GM18858 (cell line): ENCODE measurements at regions not wholly inside any gene's neighbourhood (a gene's known extent, or its start where the extent isn't known, plus 50 kb on each side); places are given as distances from the start of the nearest gene placed in this dataset.
"Not testable (repeated sequence)": the region's sequence is repeated elsewhere in the genome, so short reads cannot be mapped to it uniquely, and the experiment has no call there.

ENCODE experiments used
- ATAC-seq: cut with Tn5 transposase; IDR thresholded peaks from one replicate; pipeline ENCODE4 v1.9.1; 2021; ENCODE audit not compliant: unreplicated experiment

DNA sequence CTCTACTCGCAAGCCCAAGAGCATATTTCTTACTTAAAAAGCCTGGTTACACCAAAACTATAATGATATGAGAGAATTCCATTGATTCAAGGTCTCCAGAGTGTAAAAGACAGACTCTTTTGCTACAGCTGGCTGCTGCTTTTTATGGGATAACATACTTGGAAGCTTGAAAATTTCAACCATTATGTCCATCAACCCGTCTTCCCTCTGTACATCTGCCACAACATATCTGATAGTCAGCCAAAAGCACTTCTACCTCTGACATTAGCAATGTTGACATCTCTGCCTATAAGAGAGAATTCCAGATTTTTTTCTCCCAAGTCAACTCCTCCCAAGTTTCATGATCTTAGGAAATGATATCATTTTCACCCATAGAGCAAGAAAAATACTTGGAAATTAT lies 54.4 kb upstream of the IQCM start:
- no peak for ATAC-seq

DNA sequence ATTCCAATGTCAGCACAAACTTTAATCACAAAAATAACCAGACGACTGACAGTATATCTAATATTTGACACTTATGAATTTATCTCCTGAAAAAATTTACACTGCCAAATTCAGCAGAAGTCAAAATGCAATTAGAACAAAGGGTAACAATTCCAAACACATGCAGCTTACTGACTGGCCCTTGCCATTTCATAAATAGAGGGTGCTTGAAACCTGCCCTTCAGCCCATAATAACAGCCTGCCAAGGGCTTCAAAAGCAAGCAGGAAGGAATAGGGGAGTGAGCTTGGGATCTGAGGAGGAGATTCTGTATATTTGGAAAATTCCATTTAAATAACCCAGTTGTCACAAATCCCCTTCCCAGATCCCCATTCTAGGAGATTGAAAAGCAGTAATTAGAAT lies 66.1 kb upstream of the IQCM start:
- ATAC-seq: no peak

DNA sequence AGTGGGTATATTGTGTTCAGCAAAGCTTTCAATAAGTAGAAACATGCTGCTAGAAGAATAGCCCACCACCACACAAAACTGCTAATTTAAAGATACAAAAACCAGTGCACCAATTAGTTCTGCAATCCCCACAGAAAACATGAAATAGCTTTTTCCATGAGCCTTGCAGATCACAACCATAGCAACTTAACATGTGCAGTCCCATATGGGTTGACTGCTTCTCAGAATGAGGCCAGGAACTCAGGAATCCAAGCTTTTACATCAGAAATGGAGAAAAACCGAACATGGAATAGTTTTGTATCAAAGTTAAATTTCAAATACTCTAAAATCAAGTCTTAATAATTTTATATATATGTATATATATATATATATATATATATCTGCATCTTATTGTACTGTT lies 66.6 kb upstream of the IQCM start:
- ATAC-seq: no peak

DNA sequence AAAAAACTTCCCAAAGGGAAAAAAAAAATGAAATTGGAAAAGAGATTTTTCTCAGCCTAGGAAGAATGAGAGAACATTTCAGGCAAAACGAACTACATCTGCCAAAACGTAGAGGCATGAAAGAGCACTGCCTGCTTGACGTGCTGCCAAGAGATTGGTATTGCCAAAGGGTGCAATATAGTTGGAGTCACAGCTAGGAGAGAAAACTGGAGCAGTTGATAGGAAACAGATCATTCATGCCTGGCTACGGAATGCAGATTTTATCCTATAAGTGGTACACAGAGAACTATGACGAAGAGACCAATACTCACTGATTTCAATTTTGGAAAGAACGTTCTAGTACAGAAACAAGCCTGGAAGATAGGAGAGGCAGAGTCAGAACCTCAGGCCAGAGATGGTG lies 68.4 kb upstream of the IQCM start:
- no peak for ATAC-seq

DNA sequence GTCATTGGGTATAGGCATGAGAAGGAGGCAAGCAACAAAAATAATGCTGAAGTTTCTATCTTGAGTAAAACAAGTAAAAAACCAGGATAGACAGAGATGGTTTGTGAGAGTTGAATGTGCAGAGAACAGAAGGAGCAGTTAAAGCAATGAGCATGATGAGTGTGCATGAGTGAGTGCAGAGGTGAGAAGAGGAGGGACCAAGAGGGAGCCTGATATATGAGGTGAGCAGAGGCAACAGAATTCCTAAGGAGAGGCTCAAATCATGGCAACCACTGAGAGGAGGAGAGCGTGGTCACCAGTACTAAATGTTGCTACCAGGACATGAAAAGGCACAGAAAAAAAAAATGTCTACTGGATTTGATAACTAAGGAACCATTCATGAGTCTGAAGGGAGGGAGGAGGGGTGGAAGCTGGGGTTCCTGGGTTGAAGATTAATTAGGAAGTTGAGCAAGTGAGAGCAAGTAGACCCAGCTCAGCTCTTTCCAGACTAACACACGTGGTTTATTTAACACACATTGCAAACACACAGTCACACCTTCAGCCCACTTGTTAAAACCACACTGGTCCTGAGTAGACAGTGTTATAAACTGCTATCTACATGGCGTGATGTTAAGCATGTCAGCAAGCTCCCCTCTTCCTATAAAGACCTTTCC lies 69.0 kb upstream of the IQCM start:
- no peak for ATAC-seq

DNA sequence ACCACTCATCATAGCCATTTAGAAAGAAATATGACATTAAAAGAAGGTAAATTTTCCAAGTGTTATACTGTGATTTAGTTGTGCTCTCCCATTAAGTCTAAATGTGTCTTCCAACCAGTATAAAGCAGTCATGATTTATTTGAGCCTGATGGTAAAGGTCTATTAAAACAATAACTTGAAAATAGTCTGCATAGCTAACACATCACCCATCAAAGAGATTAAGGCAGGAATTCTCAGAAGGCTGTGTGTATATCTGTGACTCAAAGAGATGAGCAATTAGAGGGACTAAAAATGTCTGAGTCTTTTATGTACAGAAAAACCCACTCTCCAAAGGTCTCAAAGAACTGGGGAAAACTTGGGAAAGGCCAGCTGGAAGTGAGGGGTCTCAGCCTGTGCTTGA lies 70.3 kb upstream of the IQCM start:
- ATAC-seq: no peak

DNA sequence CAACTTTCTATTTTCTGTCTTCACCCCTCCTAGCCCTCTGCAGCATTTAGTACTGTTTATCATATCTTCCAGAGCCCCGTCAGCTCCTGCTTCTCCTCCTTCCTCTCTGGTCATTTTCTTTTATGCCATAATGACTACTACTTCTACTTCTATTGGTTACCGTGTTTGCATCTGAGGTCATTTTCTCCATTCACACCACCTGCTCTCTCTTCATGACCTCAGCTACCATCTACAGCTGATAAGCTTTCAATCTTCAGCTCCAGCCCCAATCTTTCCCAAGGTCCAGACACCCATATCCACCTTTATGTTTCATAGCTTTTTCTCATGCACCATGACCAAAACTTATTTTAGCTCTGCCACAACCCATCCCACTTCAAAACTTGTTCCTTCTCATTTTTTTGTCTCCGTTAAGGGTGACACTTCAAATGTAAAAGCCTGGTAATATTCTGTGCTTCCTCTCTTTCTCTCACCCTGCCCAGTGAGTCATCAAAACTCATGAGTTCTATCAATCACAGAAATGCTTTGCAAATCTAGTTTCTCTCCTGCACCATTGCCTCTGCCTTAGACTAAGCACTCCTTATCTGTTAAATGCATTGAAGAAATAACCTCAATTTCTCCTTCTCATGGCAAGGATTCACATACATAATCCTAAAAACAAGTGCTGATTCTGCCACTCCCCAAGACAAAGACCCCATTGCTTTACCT lies 71.3 kb upstream of the IQCM start:
- ATAC-seq: no peak

DNA sequence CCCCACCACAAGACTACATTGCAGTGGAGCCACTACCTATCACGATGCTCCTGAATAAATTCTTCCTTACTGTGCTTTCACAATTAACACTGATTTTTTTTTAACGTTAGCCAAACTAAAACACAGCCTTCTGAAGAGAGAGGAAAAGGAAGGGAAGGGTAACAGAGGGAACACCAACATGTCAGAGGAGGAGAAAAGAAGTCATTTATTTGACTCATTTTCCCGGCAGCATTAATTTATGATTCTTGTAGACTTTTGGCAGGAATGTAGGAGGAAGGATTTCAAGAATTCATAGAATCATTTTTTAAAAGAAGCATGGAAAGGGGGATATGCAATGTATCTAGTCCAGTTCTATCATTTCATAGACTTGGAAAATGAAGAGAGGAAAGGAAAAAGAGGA lies 74.3 kb upstream of the IQCM start:
- no peak for ATAC-seq

DNA sequence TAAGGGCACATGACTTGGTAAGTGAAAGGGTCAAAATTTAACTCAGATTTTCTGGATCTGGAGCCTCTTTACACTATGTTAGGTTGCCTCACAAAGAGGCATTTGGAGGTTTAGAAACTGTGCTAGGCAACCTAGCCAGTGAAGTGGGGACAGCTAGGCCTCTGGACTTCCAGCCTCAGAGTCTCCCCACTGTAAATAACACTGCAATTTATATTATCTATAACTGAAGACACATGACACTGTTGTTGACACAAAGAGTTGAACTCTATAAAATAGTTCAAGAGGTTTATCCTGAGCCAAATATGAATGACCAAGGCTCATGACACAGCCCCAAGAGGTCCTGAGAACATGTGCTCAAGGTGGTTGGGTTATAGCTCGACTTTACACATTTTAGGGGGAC lies 74.9 kb upstream of the IQCM start:
- no peak for ATAC-seq

DNA sequence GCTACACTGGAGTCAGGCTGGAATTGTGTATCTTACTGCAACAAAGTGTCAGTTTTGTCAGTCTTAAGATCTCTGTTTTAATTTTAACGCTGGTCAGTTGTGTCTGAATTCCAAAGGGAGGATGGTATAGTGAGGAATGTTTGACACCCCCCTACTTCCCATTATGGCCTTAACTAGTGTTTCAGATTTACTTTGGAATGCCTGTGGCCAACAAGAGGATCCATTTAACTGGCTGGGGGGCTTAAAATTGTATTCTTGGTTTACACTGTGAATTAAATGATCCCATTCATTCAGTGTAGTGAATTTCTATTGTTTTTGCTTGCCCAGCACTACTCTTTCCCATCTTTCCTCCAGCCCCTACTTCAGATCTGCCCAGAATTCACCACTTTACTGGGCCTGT lies 75.8 kb upstream of the IQCM start:
- ATAC-seq: no peak

DNA sequence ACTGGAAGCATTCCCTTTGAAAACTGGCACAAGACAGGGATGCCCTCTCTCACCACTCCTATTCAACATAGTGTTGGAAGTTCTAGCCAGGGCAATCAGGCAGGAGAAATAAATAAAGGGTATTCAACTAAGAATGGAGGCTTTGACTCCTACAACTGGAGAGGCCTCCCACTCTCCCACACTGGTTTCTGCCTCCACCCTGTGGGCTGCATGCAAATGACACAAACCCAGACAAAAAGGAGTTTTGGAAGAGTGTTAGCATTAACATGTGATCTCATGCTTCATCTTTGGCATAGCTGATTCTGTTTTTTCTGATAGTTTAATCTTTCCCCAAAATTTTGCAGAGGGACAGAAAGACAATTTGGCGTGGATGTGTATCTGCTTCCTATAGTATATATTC lies 80.8 kb upstream of the IQCM start:
- ATAC-seq: no peak

DNA sequence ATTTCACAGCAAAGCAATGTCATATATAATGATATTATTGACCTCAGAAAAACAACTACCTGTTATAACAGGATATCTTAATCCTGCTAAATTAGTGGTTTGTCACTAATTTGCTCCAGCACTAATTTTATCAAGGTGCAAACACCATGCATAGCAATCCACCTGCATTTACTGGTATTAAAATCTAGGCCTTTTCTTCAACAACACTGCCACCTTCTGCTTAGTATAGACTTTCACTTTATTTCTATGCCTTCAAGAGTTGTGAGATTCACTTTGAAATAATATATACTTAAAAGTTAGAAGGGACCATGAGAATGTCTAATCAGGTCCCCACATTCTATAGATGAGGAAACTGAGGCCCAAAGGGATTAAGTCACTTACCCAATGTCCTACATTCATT lies 82.1 kb upstream of the IQCM start:
- peak; percentile 43 for ATAC-seq

DNA sequence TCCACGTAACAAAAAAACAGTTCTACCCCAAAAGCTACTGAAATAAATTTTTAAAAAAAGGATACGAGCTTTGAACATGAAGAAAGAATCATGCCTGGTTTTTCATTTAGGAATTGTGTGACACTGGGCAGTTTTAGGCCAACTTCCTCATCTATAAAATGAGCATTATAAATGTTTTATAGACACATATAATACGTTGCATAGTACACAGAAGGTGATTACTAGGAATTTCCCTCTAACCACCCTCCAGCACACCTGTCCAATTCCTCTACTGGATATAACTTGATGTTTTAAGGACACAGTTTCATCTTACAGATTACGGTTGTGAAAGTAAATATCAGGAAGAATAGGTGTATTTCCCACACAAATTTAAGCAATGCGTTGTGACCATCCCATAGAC lies 85.5 kb upstream of the IQCM start:
- no peak for ATAC-seq

DNA sequence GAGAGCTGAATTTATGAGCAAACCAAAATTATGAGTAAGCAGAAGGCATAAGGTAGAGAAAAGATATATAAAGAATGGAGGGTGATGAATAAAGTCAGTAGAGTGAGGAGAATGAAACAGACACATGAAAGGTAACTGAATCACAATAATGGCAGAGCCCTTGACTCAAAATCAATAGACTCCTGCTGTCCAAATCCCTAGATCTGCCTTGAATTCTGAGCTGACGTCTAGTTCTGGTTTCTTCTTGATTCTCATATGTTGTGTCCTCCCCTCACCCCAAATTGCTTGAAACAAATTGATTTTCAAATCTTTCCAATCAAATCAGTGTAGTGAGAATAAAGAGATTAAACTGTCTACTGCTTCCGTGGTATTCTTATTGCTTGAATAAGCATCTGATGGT lies 86.6 kb upstream of the IQCM start:
- no peak for ATAC-seq

DNA sequence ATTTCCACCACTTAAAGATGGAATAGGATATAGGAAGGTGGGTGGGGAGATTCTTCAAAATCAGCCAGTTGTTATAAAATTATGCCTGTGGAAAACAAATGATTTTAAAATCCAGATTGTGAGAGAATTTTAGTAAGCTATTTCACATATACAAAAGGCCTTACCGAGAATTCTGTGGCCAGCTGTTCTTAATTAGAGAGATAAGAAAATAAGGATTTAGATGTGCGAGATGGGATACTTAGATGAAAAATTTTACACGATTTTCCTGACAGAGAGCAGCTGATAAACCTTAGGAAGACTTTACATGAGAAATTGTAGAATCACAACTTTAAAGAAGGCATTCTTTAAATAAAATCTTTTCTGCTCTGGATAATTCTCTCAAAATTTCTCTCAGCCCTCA lies 94.5 kb upstream of the IQCM start:
- ATAC-seq: no peak

DNA sequence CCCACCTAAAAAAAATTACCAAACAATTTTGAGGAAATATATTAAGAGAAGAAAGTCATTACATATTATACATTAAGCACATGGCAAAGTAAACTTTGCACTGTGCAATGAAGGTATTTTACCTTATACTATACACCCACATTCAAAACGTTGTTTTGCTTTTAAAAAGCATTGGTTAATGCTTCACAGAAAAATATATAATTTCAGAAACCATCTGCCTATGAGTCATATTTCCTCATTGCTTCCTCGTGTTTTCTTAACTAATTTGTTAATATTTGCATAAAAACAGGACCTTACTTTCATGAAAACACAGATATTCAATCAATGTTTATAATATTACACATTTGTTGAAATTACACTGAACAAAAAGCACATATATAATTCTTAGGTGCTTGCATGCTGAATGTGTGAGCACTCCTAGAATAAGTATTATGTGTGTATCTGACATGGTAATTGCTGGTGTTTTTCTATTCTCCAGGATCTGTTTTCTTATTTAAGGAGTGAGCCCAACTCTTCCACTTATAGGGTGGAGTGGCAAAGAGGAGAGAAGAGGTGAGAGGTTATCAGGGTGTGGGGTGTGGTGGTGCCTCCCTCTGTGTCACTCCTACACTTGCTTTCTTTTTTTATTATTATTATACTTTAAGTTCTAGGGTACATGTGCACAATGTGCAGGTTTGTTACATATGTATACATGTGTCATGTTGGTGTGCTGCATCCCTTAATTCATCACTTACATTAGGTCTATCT lies 95.1 kb upstream of the IQCM start:
- ATAC-seq: no peak

DNA sequence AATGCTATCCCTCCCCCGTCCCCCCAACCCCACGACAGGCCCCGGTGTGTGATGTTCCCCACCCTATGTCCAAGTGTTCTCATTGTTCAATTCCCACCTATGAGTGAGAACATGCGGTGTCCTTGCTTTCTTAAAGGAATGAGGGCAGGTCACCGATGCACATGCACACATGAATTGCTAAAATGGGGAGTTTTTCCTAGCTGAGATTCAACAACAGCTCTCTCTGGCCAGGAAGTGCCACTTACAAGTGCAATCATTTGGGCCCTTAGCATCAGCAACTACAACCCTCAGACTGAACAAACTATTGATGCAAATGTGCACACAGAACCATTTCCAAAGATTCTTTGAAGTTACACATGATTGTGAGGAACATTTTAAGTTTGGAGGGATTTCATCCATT lies 95.7 kb upstream of the IQCM start:
- ATAC-seq: no peak

DNA sequence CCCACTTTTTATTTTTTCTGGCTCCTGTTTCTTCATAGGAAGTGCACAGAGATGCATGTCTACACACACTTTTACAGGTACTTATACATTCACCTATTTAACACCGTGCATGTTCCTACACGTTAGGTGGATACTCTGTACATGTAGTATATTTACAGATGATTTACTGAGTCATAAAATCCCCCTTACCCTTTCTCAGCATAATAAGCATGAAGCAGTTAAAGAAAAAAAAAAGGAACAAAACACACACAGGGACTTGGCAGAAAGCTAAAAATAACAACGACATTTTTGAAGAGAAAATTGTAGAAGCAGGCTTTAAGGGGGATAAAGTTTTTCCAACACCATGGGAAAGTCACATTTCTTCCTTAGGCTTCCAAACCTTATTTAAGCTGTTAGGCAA lies 96.4 kb upstream of the IQCM start:
- no peak for ATAC-seq

DNA sequence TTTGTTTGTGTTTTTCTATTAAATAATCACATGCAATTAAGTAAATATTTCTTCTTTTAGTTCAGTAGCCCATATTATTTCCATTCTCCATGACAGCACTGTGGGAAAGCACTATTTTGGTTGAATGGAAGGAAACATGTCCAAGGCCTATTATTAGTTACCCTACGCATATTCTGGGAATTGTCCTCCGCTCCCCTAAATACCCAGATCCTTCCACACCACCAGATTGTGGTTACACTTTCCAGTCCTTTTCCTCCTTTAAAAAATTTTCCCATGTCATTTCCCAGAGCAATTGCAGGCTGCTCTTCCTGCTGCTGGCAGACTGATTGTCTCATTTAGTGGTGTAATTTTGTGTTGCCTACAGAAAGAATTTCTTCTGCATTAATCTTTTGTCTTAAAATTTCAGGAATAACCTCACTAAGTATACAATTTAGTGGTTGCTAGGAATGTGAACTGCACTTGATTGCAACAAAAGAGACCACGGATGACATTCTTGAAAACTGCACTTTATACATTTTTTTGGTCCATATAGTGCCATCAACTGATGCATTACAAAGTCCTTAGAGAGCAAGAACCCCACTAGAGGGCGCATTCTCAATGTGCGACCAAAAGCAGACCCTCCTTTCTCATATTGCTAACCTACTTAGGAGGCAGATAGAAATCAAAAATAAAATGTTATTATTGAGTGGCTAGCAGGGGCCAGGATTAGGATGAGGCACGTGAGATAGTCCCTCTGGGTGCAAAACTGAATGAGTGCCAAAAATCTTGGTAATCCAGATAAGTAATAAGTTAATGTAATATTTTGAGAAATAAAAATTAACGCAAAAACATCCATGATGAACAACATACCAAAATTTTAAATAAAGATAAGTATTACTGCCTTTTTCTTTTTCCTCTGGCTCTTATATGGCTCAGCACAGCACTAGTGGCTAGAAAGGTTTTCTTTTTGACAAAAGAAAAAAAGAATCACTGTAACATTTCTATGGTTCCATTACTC lies 98.8 kb upstream of the IQCM start:
- peak; percentile 90 for ATAC-seq

DNA sequence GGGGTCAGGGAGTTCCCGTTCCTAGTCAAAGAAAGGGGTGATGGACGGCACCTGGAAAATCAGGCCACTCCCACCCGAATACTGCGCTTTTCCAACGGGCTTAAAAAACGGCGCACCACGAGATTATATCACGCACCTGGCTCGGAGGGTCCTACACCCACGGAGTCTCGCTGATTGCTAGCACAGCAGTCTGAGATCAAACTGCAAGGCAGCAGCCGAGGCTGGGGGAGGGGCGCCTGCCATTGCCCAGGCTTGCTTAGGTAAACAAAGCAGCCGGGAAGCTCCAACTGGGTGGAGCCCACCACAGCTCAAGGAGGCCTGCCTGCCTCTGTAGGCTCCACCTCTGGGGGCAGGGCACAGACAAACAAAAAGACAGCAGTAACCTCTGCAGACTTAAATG lies 100.1 kb upstream of the IQCM start:
- not testable (repeated sequence) for ATAC-seq

DNA sequence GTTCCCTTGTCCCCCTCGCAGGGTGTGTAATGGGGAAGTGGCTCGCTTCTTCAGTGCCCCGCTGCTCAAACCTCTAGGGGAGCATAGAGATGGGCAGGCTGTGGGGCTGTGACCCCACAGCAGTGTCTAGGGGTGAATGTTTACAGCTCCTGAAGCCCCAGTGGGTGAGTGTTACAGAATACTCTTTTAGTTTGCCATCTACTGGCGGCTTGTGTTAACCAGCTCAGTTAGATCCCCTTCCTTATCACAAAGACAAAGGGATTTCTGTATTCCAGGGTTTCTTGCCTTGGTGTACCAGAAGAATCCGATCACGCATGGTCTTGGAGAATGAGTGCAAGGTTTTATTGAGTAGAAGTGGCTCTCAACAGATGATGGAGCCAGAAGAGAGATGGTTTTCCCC lies 108.1 kb upstream of the IQCM start:
- no peak for ATAC-seq
